Hepatocyte (in vitro differentiated cells): ENCODE measurements at regions not wholly inside any gene's neighbourhood (a gene's known extent, or its start where the extent isn't known, plus 50 kb on each side); places are given as distances from the start of the nearest gene placed in this dataset.

Experiments
- DNase-seq: peaks from one replicate; pipeline ENCODE4 v3.0.0-alpha.2; 2016; ENCODE audit warnings: low spot score
- H2AFZ ChIP-seq: fragments of 200-600 bp; sonication (generic); 2 replicates; pipeline ENCODE4 v1.6.0; 2016; ENCODE audit warnings: antibody characterized with exemption, mild to moderate bottlenecking
- H3K27ac ChIP-seq: fragments of 200-600 bp; sonication (generic); 2 replicates; pipeline ENCODE4 v1.5.1; 2016; ENCODE audit warnings: mild to moderate bottlenecking
- H3K27me3 ChIP-seq: fragments of 200-600 bp; sonication (generic); 2 replicates; pipeline ENCODE4 v1.6.1; 2016
- H3K36me3 ChIP-seq: fragments of 200-600 bp; sonication (generic); replicated peaks from 2 replicates; pipeline ENCODE4 v1.5.1; 2016; ENCODE audit warnings: low read depth; ENCODE audit not compliant: insufficient read depth
- H3K4me1 ChIP-seq: fragments of 200-600 bp; sonication (generic); 2 replicates; pipeline ENCODE4 v1.5.1; 2016; ENCODE audit warnings: mild to moderate bottlenecking, moderate library complexity; ENCODE audit not compliant: insufficient read depth
- H3K4me2 ChIP-seq: fragments of 200-600 bp; sonication (generic); 2 replicates; pipeline ENCODE4 v1.6.0; 2016
- H3K4me3 ChIP-seq: fragments of 200-600 bp; sonication (generic); 2 replicates; pipeline ENCODE4 v1.5.1; 2016; ENCODE audit warnings: mild to moderate bottlenecking
- H3K79me2 ChIP-seq: fragments of 200-600 bp; sonication (generic); 2 replicates; pipeline ENCODE4 v1.6.0; 2017; ENCODE audit warnings: mild to moderate bottlenecking
- H3K9me2 ChIP-seq: fragments of 200-600 bp; sonication (generic); replicated peaks from 2 replicates; pipeline ENCODE4 v1.6.0; 2017; ENCODE audit warnings: mild to moderate bottlenecking; ENCODE audit not compliant: insufficient read depth
- H3K9me3 ChIP-seq: fragments of 200-600 bp; sonication (generic); 2 replicates; pipeline ENCODE4 v1.5.1; 2016; ENCODE audit warnings: low read depth, mild to moderate bottlenecking
- H4K20me1 ChIP-seq: fragments of 200-600 bp; sonication (generic); 2 replicates; pipeline ENCODE4 v1.6.0; 2016; ENCODE audit warnings: mild to moderate bottlenecking; ENCODE audit not compliant: insufficient read depth, poor library complexity, severe bottlenecking
- EZH2 ChIP-seq: fragments of 200-600 bp; sonication (generic); IDR thresholded peaks from 2 replicates; pipeline ENCODE4 v1.6.1; 2016; ENCODE audit warnings: antibody characterized with exemption, mild to moderate bottlenecking, borderline replicate concordance
- EZH2phosphoT487 ChIP-seq: fragments of 200-600 bp; sonication (generic); IDR thresholded peaks from one replicate; pipeline ENCODE4 v1.6.1; 2018; ENCODE audit warnings: antibody characterized with exemption, mild to moderate bottlenecking, low read depth, moderate library complexity; ENCODE audit not compliant: unreplicated experiment, severe bottlenecking
- WGBS: methylation state at CpG from one replicate; pipeline ENCODE4 v1.1.6; 2016; ENCODE audit warnings: low lambda C conversion rate; ENCODE audit errors: missing lambda C conversion rate; 5-methylcytosine and 5-hydroxymethylcytosine counted together
- TF ChIP-seq, protein P1 (sequence below): fragments of 200-600 bp; sonication (generic); IDR thresholded peaks from 2 replicates; pipeline ENCODE4 v1.5.1; 2016; ENCODE audit warnings: antibody characterized with exemption, mild to moderate bottlenecking; ENCODE audit not compliant: poor library complexity

DNA sequence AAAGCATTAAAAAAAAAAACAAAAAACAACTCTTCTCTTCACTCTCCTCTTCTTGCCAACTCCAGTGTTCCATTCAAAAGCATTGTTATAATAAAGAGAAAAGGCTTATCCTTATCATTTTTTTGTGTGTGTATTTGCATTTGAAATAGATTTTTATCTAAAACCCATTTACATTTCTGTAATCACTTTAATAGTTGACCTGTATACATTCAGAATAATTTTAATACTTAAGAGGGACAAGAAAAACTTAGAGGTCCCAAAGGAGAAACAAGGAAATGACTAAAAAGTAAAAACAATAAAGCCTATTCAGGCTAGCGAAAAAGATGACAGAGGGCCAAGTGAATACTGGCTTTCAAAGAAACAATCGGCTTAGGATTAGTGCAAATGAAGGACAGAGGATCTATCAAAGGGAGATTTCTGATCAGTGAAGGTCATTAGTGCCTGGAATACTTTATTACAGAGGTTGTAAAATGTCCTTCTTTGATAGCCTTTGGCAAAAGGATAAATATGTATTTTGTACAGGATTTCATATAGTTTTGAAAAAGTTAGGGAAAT, 808.3 kb downstream of the RPA4 start:
- Histone ChIP-seq H3K79me2 (no peaks in the 10 kb centered on the region), H2AFZ (no peak overlapping the region), H3K4me3 (no peak overlapping the region), H3K4me2 (no peak overlapping the region), H3K4me1 (no peaks in the 10 kb centered on the region), H3K9me2 (no peaks in the 10 kb centered on the region), H3K36me3 (no peaks in the 10 kb centered on the region), H4K20me1 (no peaks in the 10 kb centered on the region), H3K9me3 (no peaks in the 10 kb centered on the region), H3K27me3 (no peaks in the 10 kb centered on the region), H3K27ac (no peak overlapping the region)
- 58% methylated on average over 2 of the region's 2 CpGs for WGBS
- DNase-seq = no peak
- TF ChIP-seq, protein P1, sequence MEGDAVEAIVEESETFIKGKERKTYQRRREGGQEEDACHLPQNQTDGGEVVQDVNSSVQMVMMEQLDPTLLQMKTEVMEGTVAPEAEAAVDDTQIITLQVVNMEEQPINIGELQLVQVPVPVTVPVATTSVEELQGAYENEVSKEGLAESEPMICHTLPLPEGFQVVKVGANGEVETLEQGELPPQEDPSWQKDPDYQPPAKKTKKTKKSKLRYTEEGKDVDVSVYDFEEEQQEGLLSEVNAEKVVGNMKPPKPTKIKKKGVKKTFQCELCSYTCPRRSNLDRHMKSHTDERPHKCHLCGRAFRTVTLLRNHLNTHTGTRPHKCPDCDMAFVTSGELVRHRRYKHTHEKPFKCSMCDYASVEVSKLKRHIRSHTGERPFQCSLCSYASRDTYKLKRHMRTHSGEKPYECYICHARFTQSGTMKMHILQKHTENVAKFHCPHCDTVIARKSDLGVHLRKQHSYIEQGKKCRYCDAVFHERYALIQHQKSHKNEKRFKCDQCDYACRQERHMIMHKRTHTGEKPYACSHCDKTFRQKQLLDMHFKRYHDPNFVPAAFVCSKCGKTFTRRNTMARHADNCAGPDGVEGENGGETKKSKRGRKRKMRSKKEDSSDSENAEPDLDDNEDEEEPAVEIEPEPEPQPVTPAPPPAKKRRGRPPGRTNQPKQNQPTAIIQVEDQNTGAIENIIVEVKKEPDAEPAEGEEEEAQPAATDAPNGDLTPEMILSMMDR = no peak
- no peak for TF ChIP-seq EZH2
- no peak for TF ChIP-seq EZH2phosphoT487

DNA sequence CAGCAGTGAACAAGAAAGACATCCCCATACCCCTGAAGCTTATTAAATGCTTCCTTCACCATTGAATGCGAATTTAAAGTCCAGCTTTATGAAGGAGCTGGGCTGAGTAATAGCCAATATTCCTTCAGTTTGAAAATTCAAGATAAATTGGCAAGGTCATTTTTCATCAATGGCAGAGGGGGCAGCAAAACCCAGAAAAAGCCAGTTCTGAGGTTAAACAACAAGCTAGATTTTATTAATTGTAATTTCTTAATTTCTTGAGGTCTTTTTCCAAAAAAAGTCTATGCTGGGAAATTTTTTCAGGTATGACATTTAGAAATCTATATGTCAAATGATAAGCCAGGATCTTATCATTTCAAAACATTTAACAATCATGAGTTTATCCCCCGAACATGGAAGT, 808.9 kb downstream of the RPA4 start:
- Histone ChIP-seq H3K4me1 (no peaks in the 10 kb centered on the region), H3K27ac (no peak overlapping the region), H3K9me3 (no peaks in the 10 kb centered on the region), H3K4me3 (no peak overlapping the region), H3K4me2 (no peak overlapping the region), H2AFZ (no peak overlapping the region), H3K9me2 (no peaks in the 10 kb centered on the region), H3K79me2 (no peaks in the 10 kb centered on the region), H3K27me3 (no peaks in the 10 kb centered on the region), H3K36me3 (no peaks in the 10 kb centered on the region), H4K20me1 (no peaks in the 10 kb centered on the region)
- 81% methylated on average over 2 of the region's 2 CpGs for WGBS
- TF ChIP-seq EZH2 (no peak), EZH2phosphoT487 (no peak)
- TF ChIP-seq, protein P1 = no peak
- DNase-seq = no peak

DNA sequence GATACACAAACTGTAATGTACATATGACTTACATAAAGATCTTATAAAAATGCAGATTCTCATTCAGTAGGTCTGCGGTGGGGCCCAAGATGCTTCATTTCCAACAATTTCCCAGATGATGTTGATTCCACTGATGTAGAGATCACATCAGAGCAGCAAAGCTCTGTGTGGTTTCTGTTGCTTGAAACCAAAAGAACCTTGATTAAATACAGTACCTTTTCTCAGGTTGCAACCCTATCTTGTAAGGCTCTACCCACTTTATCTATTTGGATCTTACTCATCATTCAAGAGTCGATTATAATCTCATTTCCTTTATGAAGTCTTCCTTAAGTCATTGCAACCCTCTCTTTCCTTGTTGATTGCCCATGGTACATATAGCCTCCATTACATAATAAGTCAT, 816.8 kb downstream of the RPA4 start:
- H3K36me3 ChIP-seq = no peaks in the 10 kb centered on the region
- H3K79me2 ChIP-seq = no peaks in the 10 kb centered on the region
- H3K4me1 ChIP-seq = no peaks in the 10 kb centered on the region
- H2AFZ ChIP-seq = no peak overlapping the region
- H4K20me1 ChIP-seq = no peaks in the 10 kb centered on the region
- no peak overlapping the region for H3K4me2 ChIP-seq
- WGBS = 89% methylated on average over 2 of the region's 2 CpGs
- no peaks in the 10 kb centered on the region for H3K9me3 ChIP-seq
- H3K27me3 ChIP-seq = no peaks in the 10 kb centered on the region
- TF ChIP-seq EZH2phosphoT487 (no peak), EZH2 (no peak)
- TF ChIP-seq, protein P1 = no peak
- no peak overlapping the region for H3K4me3 ChIP-seq
- H3K27ac ChIP-seq = no peak overlapping the region
- no peak for DNase-seq
- H3K9me2 ChIP-seq = no peaks in the 10 kb centered on the region

- no peak overlapping the region for H3K27ac ChIP-seq
- no peaks in the 10 kb centered on the region for H3K27me3 ChIP-seq
- H4K20me1 ChIP-seq = no peaks in the 10 kb centered on the region
- no peak for TF ChIP-seq EZH2
- TF ChIP-seq, protein P1 = no peak
- TF ChIP-seq EZH2phosphoT487 = no peak
- H3K9me3 ChIP-seq = no peaks in the 10 kb centered on the region
- H3K4me1 ChIP-seq = no peaks in the 10 kb centered on the region
- H3K4me3 ChIP-seq = no peak overlapping the region
- 93% methylated on average over 6 of the region's 6 CpGs for WGBS
- DNase-seq = no peak
- H3K4me2 ChIP-seq = no peak overlapping the region
- no peaks in the 10 kb centered on the region for H3K79me2 ChIP-seq
- H2AFZ ChIP-seq = no peak overlapping the region
- H3K9me2 ChIP-seq = no peaks in the 10 kb centered on the region
- H3K36me3 ChIP-seq = no peaks in the 10 kb centered on the region
These were observed 820.8 kb downstream of the RPA4 start for GRCh38 chrX:97704474-97704873.
